ENCODE measurements at regions not wholly inside any gene's neighbourhood (a gene's known extent, or its start where the extent isn't known, plus 50 kb on each side); places are given as distances from the start of the nearest gene placed in this dataset.

GRCh38 chr4:36772154-36772516 is 472.4 kb upstream of the NWD2 start:
- Mint-ChIP-seq H3K4me3 (ENCODE audit: unreplicated experiment) (no peak overlapping the region), H3K9me3 (ENCODE audit: unreplicated experiment) (peaks cover 2% of the 10 kb centered on the region), H3K36me3 (ENCODE audit: low read depth, unreplicated experiment) (no peaks in the 10 kb centered on the region), H3K27me3 (ENCODE audit: low read depth, unreplicated experiment) (no peaks in the 10 kb centered on the region), H3K27ac (ENCODE audit: unreplicated experiment) (no peak overlapping the region), H3K4me1 (ENCODE audit: low read depth, unreplicated experiment) (peaks cover 7% of the 10 kb centered on the region)
- Histone ChIP-seq H3K27ac (ENCODE audit: low read depth, low read length) (no peak overlapping the region), H3K27me3 (ENCODE audit: insufficient read depth, low read length) (no peaks in the 10 kb centered on the region), H4K20me1 (ENCODE audit: insufficient read depth, low read length) (no peaks in the 10 kb centered on the region), H2AFZ (ENCODE audit: low read depth, low read length) (no peak overlapping the region), H3K4me1 (ENCODE audit: insufficient read depth, low read length) (no peaks in the 10 kb centered on the region), H3K4me2 (ENCODE audit: low read length) (no peak overlapping the region), H3K9ac (ENCODE audit: low read length) (no peak overlapping the region), H3K36me3 (ENCODE audit: insufficient read depth, low read length) (no peaks in the 10 kb centered on the region), H3K79me2 (ENCODE audit: insufficient read depth, low read length) (no peaks in the 10 kb centered on the region), H3K4me3 (ENCODE audit: insufficient read depth, low read depth, low read length) (no peak overlapping the region), H3K9me3 (ENCODE audit: insufficient read depth, low read depth, low read length) (no peaks in the 10 kb centered on the region)
- no peak for DNase-seq (ENCODE audit: low read depth)
- no peak for TF ChIP-seq EZH2 (IDR thresholded peaks at IDR 0.05; ENCODE audit: insufficient read depth, low read length)
- TF ChIP-seq CTCF (IDR thresholded peaks at IDR 0.05; ENCODE audit: insufficient read depth, low read depth, low read length), result no peak
- no peak for FAIRE-seq

- no peaks in the 10 kb centered on the region for H3K79me2 ChIP-seq (ENCODE audit: insufficient read depth, low read length)
- Mint-ChIP-seq H3K27me3 (ENCODE audit: low read depth, unreplicated experiment) (no peaks in the 10 kb centered on the region), H3K4me3 (ENCODE audit: unreplicated experiment) (no peak overlapping the region), H3K27ac (ENCODE audit: unreplicated experiment) (no peak overlapping the region), H3K36me3 (ENCODE audit: low read depth, unreplicated experiment) (no peaks in the 10 kb centered on the region), H3K4me1 (ENCODE audit: low read depth, unreplicated experiment) (peaks cover 7% of the 10 kb centered on the region), H3K9me3 (ENCODE audit: unreplicated experiment) (peaks cover 2% of the 10 kb centered on the region)
- H3K4me3 ChIP-seq (ENCODE audit: insufficient read depth, low read depth, low read length), result no peak overlapping the region
- TF ChIP-seq CTCF (IDR thresholded peaks at IDR 0.05; ENCODE audit: insufficient read depth, low read depth, low read length) (no peak), EZH2 (IDR thresholded peaks at IDR 0.05; ENCODE audit: insufficient read depth, low read length) (no peak)
- no peak overlapping the region for H3K4me2 ChIP-seq (ENCODE audit: low read length)
- FAIRE-seq (no peak), DNase-seq (ENCODE audit: low read depth) (no peak)
- no peak overlapping the region for H2AFZ ChIP-seq (ENCODE audit: low read depth, low read length)
- H3K36me3 ChIP-seq (ENCODE audit: insufficient read depth, low read length), result no peaks in the 10 kb centered on the region
- no peak overlapping the region for H3K27ac ChIP-seq (ENCODE audit: low read depth, low read length)
- no peaks in the 10 kb centered on the region for H3K27me3 ChIP-seq (ENCODE audit: insufficient read depth, low read length)
- no peaks in the 10 kb centered on the region for H4K20me1 ChIP-seq (ENCODE audit: insufficient read depth, low read length)
- no peaks in the 10 kb centered on the region for H3K4me1 ChIP-seq (ENCODE audit: insufficient read depth, low read length)
- no peaks in the 10 kb centered on the region for H3K9me3 ChIP-seq (ENCODE audit: insufficient read depth, low read depth, low read length)
- no peak overlapping the region for H3K9ac ChIP-seq (ENCODE audit: low read length)
Observed at GRCh38 chr4:36773467-36773866, 471.1 kb upstream of the NWD2 start.

GRCh38 chr4:36775544-36775943 is 469.0 kb upstream of the NWD2 start:
- H3K27ac ChIP-seq (ENCODE audit: low read depth, low read length), result no peak overlapping the region
- no peak overlapping the region for H3K9ac ChIP-seq (ENCODE audit: low read length)
- peaks cover 7% of the 10 kb centered on the region for H3K4me1 Mint-ChIP-seq (ENCODE audit: low read depth, unreplicated experiment)
- no peak overlapping the region for H3K4me3 ChIP-seq (ENCODE audit: insufficient read depth, low read depth, low read length)
- H3K36me3 Mint-ChIP-seq (ENCODE audit: low read depth, unreplicated experiment), result no peaks in the 10 kb centered on the region
- no peaks in the 10 kb centered on the region for H3K9me3 ChIP-seq (ENCODE audit: insufficient read depth, low read depth, low read length)
- no peak overlapping the region for H2AFZ ChIP-seq (ENCODE audit: low read depth, low read length)
- no peak for FAIRE-seq
- DNase-seq (ENCODE audit: low read depth), result no peak
- H3K27me3 ChIP-seq (ENCODE audit: insufficient read depth, low read length), result no peaks in the 10 kb centered on the region
- H3K4me1 ChIP-seq (ENCODE audit: insufficient read depth, low read length), result no peaks in the 10 kb centered on the region
- no peak overlapping the region for H3K4me3 Mint-ChIP-seq (ENCODE audit: unreplicated experiment)
- no peak overlapping the region for H3K4me2 ChIP-seq (ENCODE audit: low read length)
- H4K20me1 ChIP-seq (ENCODE audit: insufficient read depth, low read length), result no peaks in the 10 kb centered on the region
- H3K9me3 Mint-ChIP-seq (ENCODE audit: unreplicated experiment), result peaks cover 2% of the 10 kb centered on the region
- no peaks in the 10 kb centered on the region for H3K79me2 ChIP-seq (ENCODE audit: insufficient read depth, low read length)
- TF ChIP-seq CTCF (IDR thresholded peaks at IDR 0.05; ENCODE audit: insufficient read depth, low read depth, low read length), result no peak
- TF ChIP-seq EZH2 (IDR thresholded peaks at IDR 0.05; ENCODE audit: insufficient read depth, low read length), result no peak
- no peaks in the 10 kb centered on the region for H3K36me3 ChIP-seq (ENCODE audit: insufficient read depth, low read length)
- no peaks in the 10 kb centered on the region for H3K27me3 Mint-ChIP-seq (ENCODE audit: low read depth, unreplicated experiment)
- H3K27ac Mint-ChIP-seq (ENCODE audit: unreplicated experiment), result no peak overlapping the region
